LoVo (cell line): ENCODE measurements at regions not wholly inside any gene's neighbourhood (a gene's known extent, or its start where the extent isn't known, plus 50 kb on each side); places are given as distances from the start of the nearest gene placed in this dataset.
"Not testable (repeated sequence)": the region's sequence is repeated elsewhere in the genome, so short reads cannot be mapped to it uniquely, and the experiment has no call there.

Experiments used
- DNase-seq: peaks from one replicate; pipeline ENCODE4 v3.0.0-alpha.2; 2016; ENCODE audit warnings: low spot score

DNA sequence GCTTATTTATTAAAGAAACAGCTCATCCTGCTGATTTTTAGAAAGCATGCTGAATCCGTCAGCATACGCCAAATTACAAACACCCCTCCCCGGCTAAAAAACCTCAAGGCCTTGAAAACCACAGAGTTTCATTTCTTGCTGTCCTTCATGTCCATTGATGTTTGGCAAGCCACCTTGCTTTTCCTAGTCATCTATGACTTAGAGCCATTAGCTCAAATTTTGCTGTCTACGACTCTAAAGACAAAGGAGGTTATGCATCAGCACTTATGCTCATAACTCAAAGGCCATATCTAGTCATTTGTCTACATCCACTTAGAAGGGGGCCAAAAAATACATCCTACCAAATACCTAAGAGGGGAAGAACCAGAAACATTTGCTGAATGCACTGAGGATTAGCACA is 925.1 kb downstream of the PCDH7 start:
- DNase-seq: no peak

DNA sequence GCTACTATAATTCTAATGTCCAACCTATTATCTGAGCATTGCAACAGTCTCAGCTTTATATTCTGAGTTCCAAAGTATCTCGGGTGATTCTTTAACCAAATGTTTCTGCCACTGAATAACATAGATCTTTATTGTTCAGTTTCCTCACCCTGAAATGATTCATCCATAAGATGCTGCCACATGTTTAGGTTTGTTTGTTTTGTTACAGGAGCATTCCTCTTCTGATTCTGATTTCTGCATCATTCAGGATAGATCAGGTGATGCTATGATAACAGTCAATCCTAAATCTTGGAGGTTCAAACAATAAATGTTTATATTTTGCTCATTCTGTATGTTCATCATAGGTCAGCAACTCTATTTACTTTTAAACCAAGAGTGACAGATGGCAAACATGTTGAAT is 927.6 kb downstream of the PCDH7 start:
- DNase-seq: no peak

DNA sequence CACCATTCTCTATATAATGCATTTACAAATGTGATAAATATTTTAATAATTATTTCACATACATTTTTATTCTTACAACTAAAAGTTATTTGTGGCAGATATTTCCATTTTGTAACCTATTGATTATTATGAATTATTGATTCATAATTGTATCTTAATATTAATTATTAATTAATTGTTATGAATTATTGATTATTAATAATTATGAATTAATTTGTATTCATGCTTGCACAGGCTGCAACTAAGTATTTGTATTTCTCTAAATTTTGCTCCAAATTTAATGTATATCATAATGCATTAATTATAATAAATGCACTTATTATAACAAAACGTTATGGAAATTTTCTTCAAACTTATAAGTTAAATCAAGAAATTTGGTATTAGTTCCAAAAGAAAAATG is 929.7 kb downstream of the PCDH7 start:
- no peak for DNase-seq

DNA sequence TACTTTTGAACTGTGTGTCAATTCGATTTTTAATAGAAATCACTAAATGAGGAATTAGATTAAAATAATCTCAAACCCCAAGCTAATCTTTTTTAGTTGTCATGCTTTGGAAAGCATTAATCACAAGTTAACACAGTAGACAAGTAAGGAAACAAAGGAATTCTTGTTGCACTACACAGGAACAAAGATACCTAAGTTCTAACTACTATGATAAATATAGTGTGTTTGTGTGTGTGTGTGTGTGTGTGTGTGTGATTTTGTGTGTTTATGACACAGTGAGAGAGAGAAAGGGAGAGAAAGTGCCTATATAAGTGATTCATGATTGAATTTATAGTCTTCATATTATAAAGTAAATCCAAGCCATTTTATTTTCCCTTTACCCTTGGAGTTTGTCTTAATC is 931.4 kb downstream of the PCDH7 start:
- no peak for DNase-seq

DNA sequence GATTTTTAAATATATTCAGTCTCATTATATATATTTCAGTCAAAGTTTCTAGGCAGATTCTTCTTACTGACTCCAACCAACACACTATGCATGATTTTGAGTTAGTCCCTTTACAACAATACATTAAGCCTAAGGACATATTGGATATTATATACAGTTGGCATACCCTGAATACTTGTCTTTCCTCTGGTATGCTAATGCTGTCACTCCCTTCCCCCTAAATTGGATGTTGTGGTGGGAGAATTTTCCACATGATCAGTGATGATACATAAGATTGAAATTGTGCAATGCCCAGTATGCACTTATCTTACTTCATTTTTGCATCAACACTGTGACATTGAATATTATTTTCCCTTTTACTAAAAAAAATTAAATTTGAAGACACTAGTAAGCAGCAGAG is 935.2 kb downstream of the PCDH7 start:
- no peak for DNase-seq

DNA sequence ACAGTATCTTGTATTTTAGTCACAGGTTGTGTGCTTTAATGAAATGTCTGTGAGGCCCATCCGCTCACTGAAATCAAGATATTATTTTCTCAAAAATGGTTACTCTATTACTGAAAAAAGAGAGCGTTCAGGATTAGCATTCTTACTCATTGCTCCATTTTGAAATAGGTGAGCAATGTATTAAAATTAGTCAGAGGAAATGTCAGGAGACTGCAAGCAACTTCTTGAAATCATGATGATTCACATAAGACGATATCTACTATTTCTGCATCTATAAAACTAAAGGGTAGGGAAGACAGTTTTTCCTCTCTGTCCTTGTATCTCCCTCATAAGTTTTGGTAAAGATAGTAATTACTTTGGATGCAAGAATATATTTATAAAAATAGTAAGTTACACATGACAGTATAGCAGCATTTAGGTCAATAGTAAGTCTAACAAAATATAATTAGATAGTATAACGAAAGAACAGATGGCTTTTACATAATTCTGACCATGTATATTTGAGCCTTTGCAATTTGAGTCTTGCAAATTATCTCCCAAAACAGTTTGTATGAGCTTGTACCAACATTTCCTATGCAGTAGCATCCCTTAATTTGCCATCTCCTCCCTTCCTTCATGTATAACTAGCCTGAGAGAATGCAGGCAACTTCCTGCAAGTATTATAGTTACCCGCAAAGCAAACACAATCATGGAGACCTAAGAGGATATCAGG is 937.8 kb downstream of the PCDH7 start:
- DNase-seq: no peak

DNA sequence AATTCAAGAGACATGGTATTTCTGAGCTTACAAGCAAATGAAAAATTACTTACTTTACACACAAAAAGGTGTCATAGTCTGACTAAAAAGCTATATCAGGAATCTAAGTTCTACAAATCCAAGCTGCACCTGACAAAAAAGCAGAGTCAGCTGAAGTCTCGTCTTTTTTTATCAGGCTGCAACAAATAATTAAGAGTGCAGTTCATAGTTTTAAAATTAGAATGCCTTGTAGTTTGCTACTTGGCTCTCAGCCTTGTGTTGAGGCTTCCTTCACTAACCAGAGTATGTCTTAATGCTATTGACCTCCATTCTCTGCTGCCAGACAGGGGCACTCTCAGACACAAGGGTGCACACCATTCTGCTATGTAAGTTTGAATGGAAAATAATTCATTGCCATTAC is 940.7 kb downstream of the PCDH7 start:
- DNase-seq: no peak

DNA sequence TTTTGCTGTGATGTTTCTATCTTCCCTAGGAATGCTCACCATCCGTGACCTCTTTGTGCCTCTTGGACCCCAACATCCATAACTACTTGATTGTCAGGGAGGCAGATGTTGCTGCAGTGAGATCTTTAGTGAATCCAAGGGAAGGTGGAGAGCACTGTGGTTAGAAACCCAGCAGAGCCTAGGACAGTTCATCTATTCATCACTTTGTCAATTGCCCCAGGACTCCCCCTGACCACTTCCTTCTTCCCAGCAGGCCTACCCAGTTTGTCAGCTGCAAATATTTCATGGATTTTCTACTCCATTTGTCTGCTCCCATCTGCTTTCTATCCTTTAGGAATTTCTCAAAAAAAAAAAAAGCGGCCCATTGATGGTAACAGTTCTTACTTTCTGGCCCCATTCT is 942.8 kb downstream of the PCDH7 start:
- no peak for DNase-seq

DNA sequence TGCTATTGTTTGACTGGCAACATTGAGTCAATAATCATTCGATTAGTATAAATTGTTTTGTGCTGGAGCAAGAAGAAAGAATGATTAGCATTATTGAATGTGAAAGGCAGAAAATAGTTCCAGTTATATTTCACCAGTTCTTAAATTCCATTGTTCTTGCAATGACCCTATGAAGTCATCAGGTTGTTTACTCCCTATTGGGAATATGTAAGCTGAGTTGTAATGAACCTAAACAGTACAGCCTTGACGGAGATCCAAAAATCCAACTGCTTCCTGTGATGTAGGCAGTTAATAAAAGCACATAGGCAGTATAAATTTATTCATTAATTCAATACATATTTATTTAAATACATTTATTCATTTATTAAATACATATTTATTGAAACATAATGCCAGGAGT is 947.5 kb downstream of the PCDH7 start:
- DNase-seq: no peak

DNA sequence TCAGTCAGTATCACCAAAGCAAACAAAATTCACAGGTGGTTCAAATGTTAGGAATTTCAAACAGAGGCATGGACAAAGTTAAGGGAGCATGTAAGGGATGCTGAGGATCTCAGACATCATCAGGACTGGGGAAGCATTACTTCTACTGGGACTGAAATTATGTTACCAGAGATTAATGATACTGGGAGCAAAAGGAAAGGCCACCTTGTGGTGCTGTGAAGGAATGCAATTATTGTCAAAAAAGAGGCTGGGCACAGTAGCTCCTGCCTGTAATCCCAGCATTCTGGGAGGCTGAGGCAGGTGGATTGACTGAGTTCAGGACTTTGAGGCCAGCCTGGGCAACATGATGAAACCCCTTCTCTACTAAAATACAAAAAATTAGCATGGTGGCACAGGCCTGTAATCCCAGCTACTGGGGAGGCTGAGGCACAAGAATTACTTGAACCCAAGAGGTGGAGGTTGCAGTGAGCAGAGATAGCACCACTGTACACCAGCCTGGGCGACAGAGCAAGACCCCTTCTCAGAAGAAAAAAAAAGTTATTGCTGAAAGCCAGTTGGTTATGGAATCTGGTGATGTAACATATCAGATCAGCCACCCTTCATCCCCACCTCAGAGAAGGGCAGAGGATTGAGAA is 954.3 kb downstream of the PCDH7 start:
- DNase-seq: peak; percentile 28

DNA sequence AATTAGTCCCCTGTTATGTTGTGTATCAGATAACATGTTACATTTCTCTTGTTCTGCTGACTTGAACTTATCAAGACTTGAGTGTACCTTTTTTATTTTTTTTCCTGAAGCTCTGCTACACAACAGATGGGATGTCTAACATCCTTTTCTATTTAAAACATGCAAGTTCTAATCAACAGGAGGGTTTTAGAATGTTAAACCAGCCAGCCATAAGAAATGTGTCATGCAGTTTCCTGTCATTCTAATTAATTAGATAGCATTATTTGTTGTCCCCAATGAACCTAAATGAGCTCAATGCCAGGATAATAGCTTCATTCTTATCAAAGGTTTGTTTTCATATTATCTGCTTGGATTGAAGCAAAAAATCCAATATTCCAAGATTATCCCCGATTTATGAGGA is 958.2 kb downstream of the PCDH7 start:
- DNase-seq: no peak

DNA sequence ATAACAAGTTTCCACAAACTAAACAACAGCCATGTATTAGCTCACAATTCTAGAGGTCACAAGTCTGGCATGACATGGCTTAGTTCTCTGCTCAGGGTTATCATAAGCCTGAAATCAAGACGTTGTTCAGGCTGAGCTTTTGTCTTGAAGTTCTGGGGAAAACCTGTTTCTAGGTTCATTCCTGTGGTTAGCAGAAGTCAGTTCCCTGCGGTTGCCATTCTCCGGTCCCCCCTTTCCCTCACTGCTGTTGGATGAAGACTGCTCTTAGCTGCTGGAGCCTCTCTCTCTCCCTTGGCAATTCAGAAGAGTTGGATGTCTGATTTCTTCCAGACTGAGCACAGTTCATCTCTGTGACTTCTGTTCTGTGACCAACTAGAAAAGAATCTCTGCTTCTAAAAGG is 962.6 kb downstream of the PCDH7 start:
- DNase-seq: no peak

DNA sequence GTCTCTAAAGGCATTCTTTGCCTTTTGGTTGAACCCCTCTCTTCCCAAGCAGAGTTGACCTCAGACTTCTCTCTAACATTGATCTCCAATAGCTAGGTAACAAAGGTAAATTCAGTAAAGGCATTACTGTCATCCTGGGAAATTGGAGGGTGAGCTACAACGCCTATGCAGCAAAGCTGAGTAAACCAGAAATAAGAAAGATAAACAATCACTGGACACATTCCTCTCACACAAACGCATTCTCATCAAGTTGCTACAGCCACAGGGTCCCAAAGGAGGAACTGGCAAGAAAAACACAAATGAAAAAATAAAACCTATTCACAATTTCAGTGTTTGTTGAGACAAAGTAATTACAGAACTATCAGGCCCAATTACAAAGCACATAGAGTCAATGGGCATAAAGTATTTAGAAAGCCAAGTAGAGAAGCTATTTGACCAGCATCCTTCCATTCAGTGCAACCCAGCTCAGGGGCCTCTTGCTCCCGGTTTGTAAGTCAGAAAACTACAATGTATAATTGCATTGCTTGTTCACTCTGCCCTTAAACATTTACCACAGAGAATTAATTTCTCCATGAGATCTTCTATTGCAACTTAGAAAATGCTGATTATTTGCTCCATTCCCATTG is 967.7 kb downstream of the PCDH7 start:
- DNase-seq: no peak

DNA sequence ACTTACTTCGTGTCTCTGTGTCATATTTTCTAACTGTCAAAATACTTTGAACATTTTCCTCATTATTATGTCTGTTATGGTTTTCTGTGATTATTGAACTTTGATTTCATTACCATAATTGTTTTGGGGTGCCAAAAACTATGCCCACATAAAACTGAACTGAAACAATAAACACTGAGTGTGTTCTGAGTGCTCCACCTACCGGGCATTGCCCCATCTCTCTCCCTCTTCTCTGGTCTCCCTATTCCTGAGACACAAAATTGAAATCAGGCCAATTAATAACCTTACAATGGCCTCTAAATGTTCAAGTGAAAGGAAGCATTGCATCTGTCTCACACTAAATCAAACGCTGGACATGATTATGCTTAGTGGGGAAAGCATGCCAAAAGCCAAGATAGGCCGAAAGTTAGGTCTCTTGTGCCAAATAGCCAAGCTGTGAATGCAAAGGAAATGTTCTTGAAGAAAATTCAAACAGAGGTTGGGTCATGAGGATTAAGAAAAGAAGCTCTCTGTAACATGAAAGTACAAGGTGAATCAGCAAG is 972.3 kb downstream of the PCDH7 start:
- no peak for DNase-seq

DNA sequence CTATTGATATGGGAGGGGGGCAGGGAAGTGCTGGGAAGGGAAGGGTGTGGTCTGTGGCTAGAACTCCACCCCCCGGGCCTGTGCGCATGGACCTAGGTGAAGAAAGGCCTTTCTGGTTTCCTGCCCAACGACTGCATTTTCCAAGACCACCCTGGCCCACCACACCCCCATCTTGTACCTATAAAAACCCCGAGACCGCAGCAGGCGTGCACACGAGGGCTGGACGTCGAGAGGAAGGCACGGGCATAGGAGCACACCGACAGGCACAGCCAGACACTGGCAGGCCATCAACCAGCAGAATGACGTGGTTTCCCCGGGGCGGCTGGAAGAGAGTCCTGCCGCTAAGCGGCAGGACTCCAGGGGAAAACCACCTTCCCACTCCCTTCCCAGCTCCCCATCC is 981.1 kb downstream of the PCDH7 start:
- DNase-seq: no peak

DNA sequence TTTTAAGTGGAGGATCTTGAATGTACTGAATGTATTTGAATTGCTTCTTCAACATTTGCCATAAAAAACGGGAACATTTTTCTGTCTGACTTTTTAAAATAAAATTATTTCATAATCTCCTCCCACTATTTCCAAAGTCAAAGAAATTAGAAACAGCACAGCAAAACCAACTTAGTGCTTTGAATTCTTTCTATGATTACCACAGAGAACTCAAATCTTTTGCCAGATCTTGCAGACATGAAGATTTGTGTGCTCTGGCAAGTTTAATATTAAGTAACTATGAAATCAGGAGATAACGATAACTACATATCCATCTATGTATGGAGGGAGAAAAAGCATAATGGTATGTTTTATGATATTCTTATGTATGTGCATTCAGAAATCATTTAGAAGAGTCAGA is 982.2 kb downstream of the PCDH7 start:
- DNase-seq: no peak

DNA sequence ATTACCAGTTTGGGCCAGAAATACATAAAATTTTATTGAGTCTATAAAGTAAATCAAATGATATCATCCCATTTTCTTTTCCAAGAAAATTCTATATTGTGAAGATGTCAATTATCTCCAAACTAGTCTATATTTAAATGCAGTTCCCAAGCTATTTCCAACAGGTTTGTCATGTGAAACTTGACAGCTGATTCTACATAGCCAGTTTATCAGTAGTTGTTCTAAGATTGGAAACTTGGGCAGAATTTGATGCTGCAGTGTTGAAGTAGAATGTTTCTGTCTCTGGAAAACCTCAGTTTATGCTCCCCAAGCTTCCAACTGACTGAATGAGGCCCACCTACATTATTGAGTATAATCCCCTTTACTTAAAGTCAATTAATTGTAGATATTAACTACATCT is 994.1 kb downstream of the PCDH7 start:
- DNase-seq: no peak

DNA sequence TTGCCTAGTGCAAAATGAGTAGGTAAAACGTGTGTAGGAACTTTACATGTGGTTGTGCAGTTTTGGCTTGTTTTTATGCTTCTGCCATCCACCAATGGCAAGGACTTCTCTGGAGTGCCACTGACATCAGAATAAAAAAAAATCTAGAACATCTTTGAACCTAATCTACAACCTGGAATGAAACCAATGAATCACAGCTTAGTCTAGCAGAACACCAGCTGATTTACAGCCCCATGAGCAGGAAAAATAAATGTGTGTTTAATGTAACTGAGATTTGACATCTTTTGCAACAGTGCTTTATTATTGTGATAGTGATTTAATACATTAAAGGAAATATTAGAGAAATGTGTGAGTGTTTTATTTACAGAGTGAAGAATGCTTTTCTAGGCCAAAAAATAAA is 995.1 kb downstream of the PCDH7 start:
- DNase-seq: no peak

DNA sequence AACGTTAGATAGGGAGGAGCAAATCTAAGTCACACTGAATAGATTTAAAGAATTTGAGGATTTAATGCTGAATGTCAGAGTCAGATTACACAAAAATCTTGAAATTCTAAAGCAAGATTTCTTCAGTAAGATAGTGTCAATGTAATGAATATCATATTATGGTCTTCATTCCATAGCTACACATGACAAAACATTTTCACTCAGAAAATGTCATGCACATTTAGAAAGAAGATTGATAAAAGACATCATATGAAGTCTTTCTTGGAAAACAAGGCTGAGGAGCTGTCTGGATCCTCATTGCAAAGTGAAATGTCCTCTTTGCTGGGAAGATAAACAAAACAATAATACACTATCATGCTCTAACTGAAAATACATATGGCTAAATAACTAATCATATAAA is 1006.9 kb downstream of the PCDH7 start:
- no peak for DNase-seq

DNA sequence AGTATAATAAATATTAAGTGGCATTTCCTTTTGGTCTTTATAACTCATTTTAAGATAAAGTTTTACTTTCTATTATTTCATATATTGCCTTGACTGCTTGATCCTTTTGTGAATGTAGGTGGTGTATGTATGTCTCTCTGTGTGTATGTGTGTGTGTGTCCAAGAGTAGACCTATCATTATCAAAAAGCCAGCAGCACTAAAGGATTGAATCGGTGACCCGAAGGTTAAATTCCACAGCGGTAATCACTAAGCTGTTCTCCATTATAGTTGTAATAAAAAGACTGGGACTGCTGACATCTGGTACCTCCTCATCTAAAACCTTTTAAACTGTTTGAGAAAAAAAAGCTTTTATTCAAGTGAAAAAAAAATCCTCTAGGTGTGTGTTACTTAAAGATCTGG is 1014.8 kb downstream of the PCDH7 start:
- DNase-seq: no peak

DNA sequence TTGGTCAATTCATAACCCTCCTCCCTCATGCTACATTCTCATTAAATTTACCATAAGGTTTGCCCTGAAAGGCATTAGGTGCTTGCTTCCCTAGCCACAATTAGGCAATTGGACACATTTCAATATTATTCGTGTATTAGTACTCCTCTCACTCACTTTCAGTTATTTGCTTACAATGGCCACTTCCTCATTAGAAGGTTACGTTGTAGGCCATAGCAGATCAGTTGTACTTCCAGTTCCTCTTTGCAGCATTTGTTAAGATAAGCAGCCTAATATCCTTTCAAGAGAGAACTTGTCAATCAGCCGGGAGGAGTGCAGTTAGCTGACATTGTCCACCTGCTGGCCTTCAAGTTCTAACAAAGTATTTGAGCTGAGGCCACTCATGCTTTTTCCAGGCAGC is 1017.2 kb downstream of the PCDH7 start:
- DNase-seq: no peak

DNA sequence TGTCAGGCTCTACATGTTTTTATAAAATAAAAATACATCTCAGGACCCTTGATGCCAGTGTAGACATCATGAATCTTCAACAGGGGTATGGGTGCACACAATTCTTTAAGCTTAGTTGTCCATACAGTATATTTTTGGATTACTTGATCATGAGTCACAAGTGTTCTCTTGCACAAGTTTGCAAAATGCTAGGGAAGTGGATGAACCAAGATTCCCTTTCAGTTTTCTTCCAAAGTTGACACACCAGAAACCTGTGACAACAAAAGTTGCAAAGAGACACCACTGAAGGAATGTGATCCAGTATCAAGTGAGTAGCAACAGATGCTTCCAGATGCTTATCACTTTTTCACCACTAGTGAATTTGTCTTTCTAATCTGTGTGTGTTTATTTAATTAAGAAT is 1021.2 kb downstream of the PCDH7 start:
- no peak for DNase-seq

DNA sequence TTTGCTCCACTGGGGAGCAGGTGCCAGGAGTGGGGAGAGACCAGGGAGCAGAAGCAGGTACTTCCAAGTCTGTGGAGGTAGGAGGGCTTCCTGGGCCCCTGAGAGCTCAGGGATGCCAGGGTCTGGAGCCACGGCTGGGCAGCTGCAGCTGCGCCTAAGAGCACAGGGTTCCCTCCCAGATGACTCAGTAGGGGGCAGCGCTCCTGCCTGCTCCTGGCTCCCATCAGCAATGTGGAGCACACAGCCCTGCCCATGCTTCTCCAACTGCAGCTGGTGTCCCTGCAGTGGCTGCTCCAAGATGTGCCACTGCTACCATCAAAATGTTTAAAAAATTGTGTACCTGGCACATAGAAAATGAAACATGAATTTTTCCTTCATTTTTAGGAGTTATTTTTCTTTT is 1028.2 kb downstream of the PCDH7 start:
- DNase-seq: no peak

DNA sequence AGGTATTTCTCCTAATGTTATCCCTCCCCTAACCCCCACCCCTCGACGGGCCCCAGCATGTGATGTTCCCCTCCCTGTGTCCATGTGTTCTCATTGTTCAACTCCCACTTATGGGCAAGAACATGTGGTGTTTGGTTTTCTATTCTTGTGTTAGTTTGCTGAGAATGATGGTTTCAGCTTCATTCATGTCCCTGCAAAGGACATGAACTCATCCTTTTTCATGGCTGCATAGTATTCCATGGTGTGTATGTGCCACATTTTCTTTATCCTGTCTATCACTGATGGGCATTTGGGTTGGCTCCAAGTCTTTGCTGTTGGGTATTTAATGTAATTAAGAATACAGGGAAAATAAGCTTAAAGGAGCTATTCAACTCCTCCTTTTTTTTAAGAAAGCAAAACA is 1030.4 kb downstream of the PCDH7 start:
- not testable (repeated sequence) for DNase-seq
